CD14-positive monocyte (primary cell): ENCODE measurements at regions not wholly inside any gene's neighbourhood (a gene's known extent, or its start where the extent isn't known, plus 50 kb on each side); places are given as distances from the start of the nearest gene placed in this dataset.

Source experiments
- DNase-seq, 3 donors: peaks; one replicate each; pipeline ENCODE4 v3.0.0-alpha.2; 2011 to 2022
- H2AFZ ChIP-seq: 2 replicates; pipeline ENCODE4 v1.6.0; 2012; ENCODE audit warnings: mild to moderate bottlenecking, low read depth, low read length, inconsistent platforms; ENCODE audit not compliant: insufficient read depth, poor library complexity, severe bottlenecking
- H3K27ac ChIP-seq, 2 donors: 1 replicate in 1 of 2; 2 replicates in 1 of 2; pipeline ENCODE4 v1.5.1; 2012 to 2013; ENCODE audit warnings: low read length in 2 of 2, control low read depth in 1 of 2, inconsistent platforms in 1 of 2, low read depth in 1 of 2, mild to moderate bottlenecking in 1 of 2
- H3K27me3 ChIP-seq, 2 donors: one replicate each; pipeline versions ENCODE4 v1.6.0 to v1.6.1; 2011 to 2013; ENCODE audit warnings: low read length in 2 of 2; ENCODE audit not compliant: control insufficient read depth in 2 of 2, insufficient read depth in 2 of 2
- H3K36me3 ChIP-seq, 2 donors: replicated peaks in 1 of 2; 1 replicate in 1 of 2; 2 replicates in 1 of 2; pipeline versions ENCODE4 v1.5.1 to v1.6.1; 2012 to 2013; ENCODE audit warnings: low read length in 2 of 2, control low read depth in 1 of 2, inconsistent platforms in 1 of 2, mild to moderate bottlenecking in 1 of 2; ENCODE audit not compliant: insufficient read depth in 2 of 2, control insufficient read depth in 1 of 2
- H3K4me1 ChIP-seq, 2 donors: 1 replicate in 1 of 2; 2 replicates in 1 of 2; pipeline versions ENCODE4 v1.5.1 to v1.6.1; 2012 to 2013; ENCODE audit warnings: low read length in 2 of 2, control low read depth in 1 of 2, inconsistent platforms in 1 of 2, mild to moderate bottlenecking in 1 of 2, moderate library complexity in 1 of 2; ENCODE audit not compliant: insufficient read depth in 2 of 2, control insufficient read depth in 1 of 2
- H3K4me2 ChIP-seq: replicated peaks from 2 replicates; pipeline ENCODE3; 2012; ENCODE audit warnings: low read length, moderate library complexity, mild to moderate bottlenecking; ENCODE audit not compliant: poor library complexity, severe bottlenecking; ENCODE audit errors: extremely low read depth
- H3K4me3 ChIP-seq, 3 experiments: fragments of 200-600 bp in 1 of 3; sonication (generic) in 1 of 3; replicated peaks in 1 of 3; 1 replicate in 2 of 3; 2 replicates in 1 of 3; pipeline ENCODE4 v1.5.1; 2011 to 2013; ENCODE audit warnings: low read length in 3 of 3, mild to moderate bottlenecking in 3 of 3, control low read depth in 2 of 3, low read depth in 2 of 3, inconsistent platforms in 1 of 3, moderate library complexity in 1 of 3
- H3K79me2 ChIP-seq: 2 replicates; pipeline ENCODE4 v1.6.0; 2012; ENCODE audit warnings: mild to moderate bottlenecking, control low read depth, inconsistent platforms, low read length, moderate library complexity; ENCODE audit not compliant: insufficient read depth
- H3K9ac ChIP-seq: 2 replicates; pipeline ENCODE4 v1.6.0; 2017; ENCODE audit warnings: low read length, mild to moderate bottlenecking; ENCODE audit not compliant: insufficient read depth, poor library complexity, severe bottlenecking
- H3K9me3 ChIP-seq, 2 donors: replicated peaks in 1 of 2; 1 replicate in 1 of 2; 2 replicates in 1 of 2; pipeline versions ENCODE4 v1.5.1 to v1.6.1; 2012 to 2013; ENCODE audit warnings: low read length in 2 of 2, control low read depth in 1 of 2; ENCODE audit not compliant: control insufficient read depth in 1 of 2, insufficient read depth in 1 of 2
- H4K20me1 ChIP-seq: 2 replicates; pipeline ENCODE4 v1.6.0; 2012; ENCODE audit warnings: mild to moderate bottlenecking, low read length, control low read depth, moderate library complexity; ENCODE audit not compliant: insufficient read depth
- H3K27ac Mint-ChIP-seq, 7 donors: one replicate each; pipeline ENCODE4 v1.8.0; 2020; ENCODE audit warnings: mild to moderate bottlenecking in 7 of 7, mixed read lengths in 7 of 7, moderate library complexity in 6 of 7, inconsistent platforms in 2 of 7
- H3K27me3 Mint-ChIP-seq, 3 donors: one replicate each; pipeline ENCODE4 v1.8.0; 2021 to 2022; ENCODE audit warnings: low read depth in 3 of 3, mild to moderate bottlenecking in 3 of 3, mixed read lengths in 3 of 3, moderate library complexity in 3 of 3, inconsistent platforms in 1 of 3
- H3K36me3 Mint-ChIP-seq, 2 donors: one replicate each; pipeline ENCODE4 v1.8.0; 2020; ENCODE audit warnings: mixed read lengths in 2 of 2, inconsistent platforms in 1 of 2, mild to moderate bottlenecking in 1 of 2
- H3K4me1 Mint-ChIP-seq: one replicate; pipeline ENCODE4 v1.8.0; 2020; ENCODE audit warnings: mild to moderate bottlenecking, mixed read lengths
- H3K4me3 Mint-ChIP-seq, 2 donors: one replicate each; pipeline ENCODE4 v1.8.0; 2020; ENCODE audit warnings: mild to moderate bottlenecking in 2 of 2, mixed read lengths in 2 of 2, moderate library complexity in 1 of 2
- H3K9me3 Mint-ChIP-seq, 7 donors: one replicate each; pipeline ENCODE4 v1.8.0; 2020 to 2022; ENCODE audit warnings: mixed read lengths in 7 of 7, mild to moderate bottlenecking in 6 of 7, moderate library complexity in 6 of 7, inconsistent platforms in 2 of 7
- WGBS: methylation state at CpG from one replicate; pipeline ENCODE4 v1.1.5; 2013; ENCODE audit warnings: missing lambda C conversion rate; ENCODE audit not compliant: insufficient coverage; 5-methylcytosine and 5-hydroxymethylcytosine counted together
- intact Hi-C, 2 donors: fragments of 100-400 bp; cut with micrococcal nuclease; formaldehyde crosslinking; loops; one replicate each; pipeline versions ENCODE4 v1.15.0 to v1.15.1; 2023
- TF ChIP-seq, protein P1 (sequence below): fragments of 200-600 bp; IDR thresholded peaks from one replicate; pipeline ENCODE4 v1.8.0; 2022; ENCODE audit warnings: antibody characterized with exemption, mild to moderate bottlenecking

DNA sequence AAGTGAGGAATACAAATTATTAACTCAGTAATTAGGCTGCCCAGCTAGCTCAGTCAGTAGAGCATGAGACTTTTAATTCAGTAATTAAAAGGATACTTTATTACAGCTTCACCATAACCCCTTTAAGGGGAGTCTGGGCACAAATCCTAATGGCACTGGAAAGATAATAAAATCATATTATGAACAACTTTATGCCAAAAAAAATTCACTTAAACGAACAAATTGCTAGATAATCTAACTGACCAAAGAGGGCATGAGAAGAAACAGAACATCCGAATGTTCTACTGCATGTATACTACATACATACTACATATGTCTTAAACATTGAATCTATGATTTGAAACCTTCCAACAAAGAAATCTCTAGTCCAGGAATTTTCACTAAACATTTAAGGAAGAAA lies 159.5 kb downstream of the CYP26B1 start:
- intact Hi-C loops, result no loop called here
- H3K36me3 Mint-ChIP-seq, result no peaks in the 10 kb centered on the region
- no peak overlapping the region for H3K27ac Mint-ChIP-seq
- no peaks in the 10 kb centered on the region for H3K27me3 ChIP-seq
- H3K9ac ChIP-seq, result no peak overlapping the region
- H3K79me2 ChIP-seq, result no peaks in the 10 kb centered on the region
- WGBS, result no CpG with 5 or more reads among the region's 2 CpGs
- no peaks in the 10 kb centered on the region for H4K20me1 ChIP-seq
- peaks cover 1 to 10% (median 9%) of the 10 kb centered on the region in 3 donors for H3K27me3 Mint-ChIP-seq
- no peaks in the 10 kb centered on the region for H3K4me1 ChIP-seq
- H3K4me2 ChIP-seq, result no peak overlapping the region
- H3K4me3 Mint-ChIP-seq, result no peak overlapping the region
- TF ChIP-seq, protein P1, sequence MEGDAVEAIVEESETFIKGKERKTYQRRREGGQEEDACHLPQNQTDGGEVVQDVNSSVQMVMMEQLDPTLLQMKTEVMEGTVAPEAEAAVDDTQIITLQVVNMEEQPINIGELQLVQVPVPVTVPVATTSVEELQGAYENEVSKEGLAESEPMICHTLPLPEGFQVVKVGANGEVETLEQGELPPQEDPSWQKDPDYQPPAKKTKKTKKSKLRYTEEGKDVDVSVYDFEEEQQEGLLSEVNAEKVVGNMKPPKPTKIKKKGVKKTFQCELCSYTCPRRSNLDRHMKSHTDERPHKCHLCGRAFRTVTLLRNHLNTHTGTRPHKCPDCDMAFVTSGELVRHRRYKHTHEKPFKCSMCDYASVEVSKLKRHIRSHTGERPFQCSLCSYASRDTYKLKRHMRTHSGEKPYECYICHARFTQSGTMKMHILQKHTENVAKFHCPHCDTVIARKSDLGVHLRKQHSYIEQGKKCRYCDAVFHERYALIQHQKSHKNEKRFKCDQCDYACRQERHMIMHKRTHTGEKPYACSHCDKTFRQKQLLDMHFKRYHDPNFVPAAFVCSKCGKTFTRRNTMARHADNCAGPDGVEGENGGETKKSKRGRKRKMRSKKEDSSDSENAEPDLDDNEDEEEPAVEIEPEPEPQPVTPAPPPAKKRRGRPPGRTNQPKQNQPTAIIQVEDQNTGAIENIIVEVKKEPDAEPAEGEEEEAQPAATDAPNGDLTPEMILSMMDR, result no peak
- H3K27ac ChIP-seq, result no peak overlapping the region
- H3K36me3 ChIP-seq, result no peaks in the 10 kb centered on the region
- H3K4me1 Mint-ChIP-seq, result no peaks in the 10 kb centered on the region
- no peak for DNase-seq
- H2AFZ ChIP-seq, result no peak overlapping the region
- H3K9me3 Mint-ChIP-seq, result peaks cover 0 to 5% (median 3%) of the 10 kb centered on the region in 7 donors
- no peak overlapping the region for H3K4me3 ChIP-seq
- no peaks in the 10 kb centered on the region for H3K9me3 ChIP-seq

DNA sequence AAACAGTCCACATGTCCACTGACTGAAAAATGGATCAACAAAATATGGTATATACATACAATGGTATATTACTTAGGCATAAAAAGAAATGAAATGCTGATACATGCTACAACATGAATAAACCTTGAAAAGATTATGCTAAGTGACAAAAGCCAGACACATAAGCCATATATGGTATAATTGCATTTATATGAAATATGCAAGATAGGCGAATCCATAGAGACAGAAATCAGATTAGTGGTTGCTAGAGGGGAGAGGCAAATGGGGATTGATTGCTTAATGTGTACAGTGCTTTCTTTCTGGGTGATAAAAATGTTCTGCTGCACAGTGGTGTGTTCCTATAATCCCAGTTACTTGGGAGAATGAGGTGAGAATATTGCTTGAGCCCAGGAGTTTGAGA lies 171.0 kb downstream of the CYP26B1 start:
- no peak overlapping the region for H3K4me3 Mint-ChIP-seq
- H3K4me1 Mint-ChIP-seq, result no peaks in the 10 kb centered on the region
- peaks cover 0 to 13% (median 5%) of the 10 kb centered on the region in 7 donors for H3K9me3 Mint-ChIP-seq
- Histone ChIP-seq H3K79me2 (no peaks in the 10 kb centered on the region), H3K4me2 (no peak overlapping the region), H3K27me3 (no peaks in the 10 kb centered on the region), H3K4me1 (no peaks in the 10 kb centered on the region), H3K27ac (no peak overlapping the region), H3K9ac (no peak overlapping the region), H4K20me1 (no peaks in the 10 kb centered on the region), H2AFZ (no peak overlapping the region), H3K9me3 (no peaks in the 10 kb centered on the region), H3K36me3 (no peaks in the 10 kb centered on the region), H3K4me3 (no peak overlapping the region)
- TF ChIP-seq, protein P1, result no peak
- DNase-seq, result no peak
- H3K27me3 Mint-ChIP-seq, result peaks cover 0 to 2% (median 0%) of the 10 kb centered on the region in 3 donors
- H3K36me3 Mint-ChIP-seq, result no peaks in the 10 kb centered on the region
- intact Hi-C loops, result no loop called here
- WGBS, result no CpG with 5 or more reads among the region's 1 CpG
- H3K27ac Mint-ChIP-seq, result no peak overlapping the region
